HepG2 (cell line): ENCODE measurements at regions not wholly inside any gene's neighbourhood (a gene's known extent, or its start where the extent isn't known, plus 50 kb on each side); places are given as distances from the start of the nearest gene placed in this dataset.

Experiments used
- BRCA1 ChIP-seq: sonication (generic); formaldehyde crosslinking; IDR thresholded peaks from 2 replicates; pipeline ENCODE4 v1.4.0; 2020; ENCODE audit warnings: missing genetic modification reagents
- GPN1 ChIP-seq: sonication (generic); formaldehyde crosslinking; IDR thresholded peaks from 2 replicates; pipeline ENCODE4 v1.5.1; 2020; ENCODE audit warnings: missing genetic modification reagents, borderline replicate concordance
- JUND ChIP-seq: sonication (generic); formaldehyde crosslinking; IDR thresholded peaks from 2 replicates; pipeline ENCODE4 v1.8.0; 2022; ENCODE audit warnings: mild to moderate bottlenecking, missing genetic modification reagents

GRCh38 chr4:31362756-31363155, 642.6 kb downstream of the PCDH7 start:
- no peak for TF ChIP-seq BRCA1
- no peak for TF ChIP-seq GPN1 (CRISPR knock-in tag)
- no peak for TF ChIP-seq JUND (CRISPR knock-in tag)
